Fibroblast of skin of back (primary cell): ENCODE measurements at regions not wholly inside any gene's neighbourhood (a gene's known extent, or its start where the extent isn't known, plus 50 kb on each side); places are given as distances from the start of the nearest gene placed in this dataset.

Experiments
- DNase-seq: peaks from one replicate; pipeline ENCODE4 v3.0.0-alpha.2; 2013

- DNase-seq: no peak
These were observed 95.4 kb upstream of the TNRC6C start for GRCh38 chr17:77862890-77863813.

- DNase-seq: peak; percentile 13
These were observed 94.7 kb upstream of the TNRC6C start for GRCh38 chr17:77863814-77864161.

- DNase-seq: no peak
These were observed 94.0 kb upstream of the TNRC6C start for GRCh38 chr17:77864234-77865111.

GRCh38 chr17:77865112-77865611 is 93.3 kb upstream of the TNRC6C start:
- peak; percentile 9 for DNase-seq

GRCh38 chr17:77865716-77866115 is 92.8 kb upstream of the TNRC6C start:
- DNase-seq: peak; percentile 21

- DNase-seq: no peak
These were observed 91.2 kb upstream of the TNRC6C start for GRCh38 chr17:77867308-77867781.

- DNase-seq: no peak
These were observed 90.4 kb upstream of the TNRC6C start for GRCh38 chr17:77867976-77868713.

- DNase-seq: no peak
These were observed 89.4 kb upstream of the TNRC6C start for GRCh38 chr17:77869041-77869599.

GRCh38 chr17:77869665-77870132 is 88.8 kb upstream of the TNRC6C start:
- no peak for DNase-seq

- no peak for DNase-seq
These were observed 86.3 kb upstream of the TNRC6C start for GRCh38 chr17:77872199-77872598.

- DNase-seq: no peak
These were observed 85.6 kb upstream of the TNRC6C start for GRCh38 chr17:77872714-77873499.

- no peak for DNase-seq
These were observed 84.8 kb upstream of the TNRC6C start for GRCh38 chr17:77873500-77874302.

- no peak for DNase-seq
These were observed 84.0 kb upstream of the TNRC6C start for GRCh38 chr17:77874303-77875050.

GRCh38 chr17:77875051-77875780 is 83.3 kb upstream of the TNRC6C start:
- DNase-seq: peak; percentile 80

GRCh38 chr17:77875881-77876509 is 82.5 kb upstream of the TNRC6C start:
- peak; percentile 62 for DNase-seq

- no peak for DNase-seq
These were observed 81.5 kb upstream of the TNRC6C start for GRCh38 chr17:77877036-77877435.

- DNase-seq: no peak
These were observed 80.7 kb upstream of the TNRC6C start for GRCh38 chr17:77877646-77878355.
